HG03575 (cell line): ENCODE measurements at regions not wholly inside any gene's neighbourhood (a gene's known extent, or its start where the extent isn't known, plus 50 kb on each side); places are given as distances from the start of the nearest gene placed in this dataset.

Source experiments
- ATAC-seq: cut with Tn5 transposase; IDR thresholded peaks from one replicate; pipeline ENCODE4 v1.9.1; 2021; ENCODE audit not compliant: unreplicated experiment, insufficient number of reproducible peaks, low FRiP score; ENCODE audit errors: extremely low read depth

DNA sequence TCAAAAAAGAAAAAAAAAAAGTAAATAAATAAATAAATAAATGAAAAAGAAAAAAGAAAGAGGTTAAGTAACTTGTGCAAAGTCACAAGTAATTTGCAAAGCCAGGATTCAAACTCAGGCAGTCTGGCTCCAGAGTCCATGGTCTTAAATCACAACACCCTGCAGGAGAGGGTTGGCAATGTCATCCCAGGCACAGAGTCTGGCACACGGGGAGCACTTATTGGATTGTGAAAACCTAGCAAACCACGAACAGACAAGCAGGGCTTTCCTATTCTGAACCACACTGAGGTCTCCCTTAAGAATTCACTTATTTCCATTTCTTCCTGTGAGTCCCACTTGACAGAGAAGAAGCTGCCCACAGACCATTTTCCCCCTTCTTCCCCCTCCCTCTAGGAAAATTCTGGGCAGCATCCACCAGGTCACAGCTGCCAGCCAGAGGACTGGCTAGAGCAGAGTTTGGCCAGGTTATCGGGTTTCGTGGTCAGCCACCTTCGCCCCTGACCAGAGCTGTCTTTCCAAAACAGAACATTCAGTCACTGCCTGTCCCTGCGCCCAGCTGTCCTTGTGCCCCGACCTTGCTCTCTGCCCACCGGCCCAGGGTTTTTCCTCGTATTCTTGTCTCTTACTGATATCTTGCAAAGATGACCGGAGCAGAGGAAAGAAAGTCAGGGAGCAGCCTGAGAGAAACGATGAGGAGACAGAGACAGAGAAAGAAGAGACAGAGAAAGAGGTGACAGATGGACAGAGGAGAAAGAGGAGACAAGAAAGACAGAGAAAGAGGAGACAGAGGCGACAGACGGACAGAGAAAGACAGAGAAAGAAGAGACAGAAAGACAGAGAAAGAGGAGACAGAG, 106.4 kb upstream of the PTPN1 start:
- no peak for ATAC-seq

DNA sequence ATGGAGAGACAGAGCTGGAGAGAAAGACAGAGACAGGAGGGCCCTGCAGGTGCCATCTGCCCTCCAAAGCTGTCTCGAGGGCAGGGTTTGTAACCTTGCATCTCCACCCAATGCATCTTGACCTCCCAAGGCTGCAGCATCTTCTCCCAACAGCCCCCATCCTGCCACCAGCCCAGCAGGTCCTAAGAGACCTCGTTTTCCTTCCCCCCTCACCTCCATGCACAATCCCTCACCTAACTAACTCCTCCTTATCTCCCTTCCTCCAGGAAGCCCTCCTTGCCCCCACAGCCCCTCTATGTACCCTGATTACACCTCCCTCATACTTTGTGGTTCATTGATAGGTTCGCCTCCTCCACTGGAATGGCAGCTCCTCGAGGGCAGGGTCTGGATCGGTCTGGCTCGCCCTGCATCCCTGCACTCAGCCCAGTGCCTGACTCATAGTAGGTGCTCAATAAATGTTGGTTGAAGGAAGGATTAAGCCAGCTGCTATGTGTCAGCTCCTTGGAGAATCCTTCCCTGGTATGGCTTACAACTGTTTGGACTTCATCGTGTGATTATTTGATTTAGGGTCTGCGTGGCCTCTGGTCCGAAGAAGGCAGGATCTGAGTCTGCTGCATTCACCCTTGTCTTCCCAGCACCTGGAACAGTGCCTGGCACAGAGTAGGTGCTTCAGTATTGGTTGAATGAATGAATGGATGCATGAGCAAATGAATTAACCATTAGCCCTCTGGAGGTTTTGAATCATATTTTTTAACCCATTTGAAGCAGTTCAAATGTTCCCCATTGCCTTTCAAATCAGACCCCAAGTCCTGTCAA, 105.6 kb upstream of the PTPN1 start:
- no peak for ATAC-seq

DNA sequence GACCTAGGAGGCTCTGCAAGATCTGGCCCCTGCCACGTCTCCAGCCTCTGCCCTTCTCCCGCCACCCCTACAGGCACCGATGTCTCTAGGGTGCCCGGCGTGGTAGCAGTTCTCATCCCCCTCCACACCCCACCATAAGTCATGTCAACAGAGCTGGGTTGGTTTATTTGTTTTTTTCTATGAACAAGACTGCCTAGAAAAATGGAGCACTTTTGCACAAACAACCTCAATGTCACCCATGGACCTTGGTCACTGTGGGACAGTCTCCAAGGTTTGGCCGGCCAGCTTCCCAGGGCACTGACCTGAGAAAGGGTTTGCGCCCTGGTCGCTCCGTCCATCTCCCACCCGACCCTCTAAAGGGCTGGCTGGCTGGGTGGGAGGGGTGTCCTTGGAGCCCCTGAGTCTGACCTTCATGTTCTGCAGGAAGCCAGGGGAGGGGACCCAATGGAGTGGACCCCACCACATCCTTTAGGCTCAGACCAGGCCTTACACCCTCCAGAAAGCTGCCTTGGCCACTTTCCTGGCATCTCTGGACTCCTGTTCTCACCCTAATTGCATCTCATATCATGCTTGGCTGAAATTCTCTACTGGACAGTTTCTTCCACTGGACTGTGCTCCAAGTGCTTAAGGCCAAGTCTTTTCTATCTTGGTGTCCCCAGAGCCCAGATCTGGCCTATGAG, 104.8 kb upstream of the PTPN1 start:
- ATAC-seq: no peak

DNA sequence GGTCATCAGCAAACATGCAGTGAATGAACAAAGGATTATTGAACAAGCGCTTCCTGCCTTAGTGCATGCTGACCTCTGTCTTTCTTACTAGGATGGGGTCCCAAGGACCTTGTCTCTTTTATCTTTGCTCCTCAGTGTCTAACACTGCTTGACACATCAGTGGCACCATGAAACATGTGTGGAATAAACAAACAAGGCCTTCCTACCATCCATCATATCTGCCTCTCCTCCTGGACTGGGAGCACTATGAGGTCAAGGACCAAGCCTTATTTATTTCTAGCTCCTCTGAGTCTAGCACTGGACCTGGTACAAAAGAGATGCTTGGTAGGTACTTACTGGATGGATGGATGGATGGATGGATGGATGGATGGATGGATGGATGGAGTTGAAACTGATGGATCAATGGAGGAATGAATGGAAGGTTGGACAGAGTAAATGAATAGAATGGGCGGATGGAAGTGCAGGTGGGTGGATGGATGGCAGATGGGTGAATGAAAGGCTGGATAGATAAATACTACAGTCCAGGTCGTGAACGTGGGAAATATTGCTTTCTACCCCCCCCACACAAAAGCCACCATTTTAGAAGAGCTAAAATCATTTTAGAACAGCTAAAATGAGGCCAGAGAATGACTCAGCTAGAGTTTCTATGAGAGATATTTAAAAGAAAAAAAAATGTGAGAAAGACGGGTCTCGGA, 104.1 kb upstream of the PTPN1 start:
- no peak for ATAC-seq

DNA sequence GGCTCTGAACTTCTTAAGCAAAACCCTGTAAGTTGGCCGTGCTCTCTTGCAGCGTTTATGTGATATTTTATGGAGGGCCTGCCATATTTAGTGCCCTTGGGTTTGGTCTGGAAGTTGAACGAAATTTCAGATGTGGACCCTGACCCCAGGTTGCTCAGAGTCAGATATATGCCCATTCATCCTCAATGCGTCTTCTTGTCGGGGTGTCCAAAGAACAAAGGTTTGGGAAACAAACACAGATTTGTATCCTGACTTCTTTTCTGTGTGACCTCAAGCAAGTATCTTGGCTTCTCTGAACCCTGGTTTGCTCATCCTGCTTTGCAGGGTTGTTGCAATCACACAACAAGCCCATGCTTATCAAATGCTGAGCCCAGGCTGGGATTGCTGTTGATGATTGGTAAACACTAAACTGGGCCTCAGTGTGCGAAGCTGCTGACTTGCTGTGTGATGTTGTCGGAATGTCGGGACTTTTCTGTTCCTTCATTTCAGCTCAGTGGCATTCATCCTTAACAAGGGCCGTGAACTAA, 103.5 kb upstream of the PTPN1 start:
- no peak for ATAC-seq

DNA sequence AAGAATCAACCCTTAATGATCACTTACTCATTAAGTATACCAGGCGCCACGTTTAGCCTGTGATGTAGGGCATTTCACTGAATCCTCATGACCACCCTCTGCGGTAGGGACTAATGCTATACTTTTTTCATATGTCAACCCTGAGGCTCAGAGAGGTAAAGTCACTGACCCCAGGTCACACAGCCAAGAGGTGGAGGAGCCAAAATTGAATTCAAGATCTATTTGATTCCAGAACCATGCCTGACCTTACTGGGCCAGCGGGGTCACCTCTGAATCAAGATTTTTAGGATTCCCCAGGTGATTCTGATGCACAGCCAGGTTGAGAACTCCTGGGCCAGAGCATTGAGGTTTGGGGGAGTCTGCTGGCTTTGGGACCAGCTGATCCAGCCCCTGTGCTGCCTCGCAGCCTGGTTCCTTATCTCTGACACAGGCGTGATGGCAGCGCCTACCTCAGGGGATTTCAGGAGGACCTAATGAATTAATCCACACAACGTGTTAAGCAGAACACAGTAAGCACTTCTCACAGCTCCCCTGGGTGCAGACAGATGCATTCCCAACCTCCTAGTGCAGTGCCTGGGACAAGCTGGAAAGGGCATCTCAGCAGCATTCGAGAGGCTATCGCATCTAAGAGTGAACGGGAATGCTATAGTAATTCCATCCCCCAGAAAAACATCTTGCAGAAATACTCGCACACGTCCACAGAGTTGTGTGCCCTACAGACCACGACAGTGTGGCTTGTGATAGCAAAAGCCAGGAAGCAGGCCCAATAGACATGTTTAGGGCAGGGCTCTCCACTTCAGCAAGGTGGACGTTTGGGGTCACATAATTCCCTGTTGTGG, 101.4 kb upstream of the PTPN1 start:
- ATAC-seq: no peak

DNA sequence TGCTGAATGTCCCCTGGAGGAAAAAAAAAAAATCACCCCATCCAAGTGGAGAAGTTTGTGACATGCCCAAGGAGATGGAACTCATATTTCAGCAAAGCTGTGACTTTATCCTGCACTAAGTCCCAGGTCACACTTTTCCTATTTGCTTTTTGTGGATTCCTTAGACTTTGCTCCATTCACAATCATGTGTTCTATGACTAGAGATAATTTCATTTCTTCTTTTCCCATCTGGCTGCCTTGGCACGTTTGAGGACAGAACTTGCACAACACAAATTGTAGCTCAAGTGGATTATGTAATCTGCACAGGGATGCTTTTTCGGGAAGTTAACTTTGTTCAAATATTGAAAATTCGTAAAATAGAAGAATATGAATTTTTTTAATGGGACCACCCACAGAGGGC, 100.7 kb upstream of the PTPN1 start:
- no peak for ATAC-seq

DNA sequence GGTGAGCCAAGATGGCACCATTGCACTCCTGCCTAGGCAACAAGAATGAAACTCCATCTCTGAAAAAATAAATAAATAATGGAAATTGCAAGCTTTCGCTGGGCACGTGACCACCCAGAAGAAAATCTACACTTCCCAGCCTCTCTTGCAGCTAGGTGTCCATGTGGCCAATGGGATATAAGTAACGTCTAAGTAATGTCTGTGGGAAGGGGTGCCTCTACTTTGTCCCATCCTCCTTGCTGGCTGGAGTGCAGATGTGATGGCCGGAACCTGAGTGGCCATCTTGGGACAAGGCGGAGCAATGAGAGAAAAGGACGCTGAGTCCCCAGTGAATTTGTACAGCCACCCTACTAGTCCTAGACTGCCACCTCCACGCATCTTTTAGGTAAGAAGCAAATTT, 99.8 kb upstream of the PTPN1 start:
- no peak for ATAC-seq

DNA sequence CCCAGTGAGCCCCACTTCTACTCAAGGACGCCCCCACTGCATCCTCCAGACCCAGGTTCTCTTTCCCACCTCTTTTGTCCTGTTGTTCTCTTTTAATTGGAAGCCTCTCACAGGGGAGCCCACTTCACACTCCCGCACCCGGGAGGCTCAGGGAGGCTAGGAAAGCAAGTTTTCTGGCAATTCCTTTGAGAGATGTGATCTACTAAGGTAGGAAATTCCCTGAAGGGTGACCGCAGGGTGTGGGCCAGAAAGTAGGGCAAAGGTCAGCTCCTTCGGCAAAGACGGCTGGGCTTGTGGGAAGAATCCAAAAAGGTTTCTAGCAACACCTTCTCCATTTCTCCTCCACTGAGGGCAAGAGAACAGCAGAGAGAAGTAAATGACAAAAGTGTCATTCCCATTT, 98.1 kb upstream of the PTPN1 start:
- ATAC-seq: no peak

DNA sequence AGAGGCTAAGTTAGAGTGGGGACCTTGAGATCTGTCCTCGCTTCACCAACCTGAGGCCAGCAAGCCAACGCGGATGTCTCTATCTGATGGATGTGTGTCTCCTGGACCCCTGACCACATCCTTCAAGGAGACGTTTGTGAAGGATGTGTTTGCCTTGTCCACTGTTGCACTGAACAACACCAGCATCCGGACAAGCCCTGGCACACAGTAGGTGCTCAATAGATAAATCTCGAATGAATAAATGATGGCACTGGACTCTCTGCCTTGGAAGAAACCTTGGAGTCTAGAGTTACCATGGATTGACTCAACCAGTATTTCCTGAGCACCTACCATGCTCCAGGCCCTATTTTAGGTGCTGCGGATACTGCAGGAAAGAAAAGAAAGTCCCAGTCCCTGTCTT, 97.7 kb upstream of the PTPN1 start:
- no peak for ATAC-seq

DNA sequence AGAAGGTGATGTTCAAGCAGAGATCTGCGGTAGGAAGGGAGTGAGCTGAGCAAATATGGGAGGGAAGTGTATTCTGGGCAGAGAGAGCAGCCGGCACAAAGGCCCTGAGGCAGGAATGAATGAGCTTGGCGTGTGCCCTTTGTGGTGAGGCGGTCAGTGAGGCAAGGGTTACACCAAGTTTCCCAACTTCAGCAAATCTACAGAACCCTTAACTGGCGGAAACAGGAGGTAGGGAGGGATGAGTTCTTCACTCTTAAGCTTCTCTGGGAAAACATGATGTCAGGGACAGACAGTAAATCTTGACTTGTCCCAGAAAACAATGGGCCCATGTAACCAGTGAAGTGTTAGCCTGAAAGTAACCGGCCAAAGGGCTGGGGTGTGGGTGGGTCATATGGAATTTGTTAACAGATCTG, 97.1 kb upstream of the PTPN1 start:
- no peak for ATAC-seq

DNA sequence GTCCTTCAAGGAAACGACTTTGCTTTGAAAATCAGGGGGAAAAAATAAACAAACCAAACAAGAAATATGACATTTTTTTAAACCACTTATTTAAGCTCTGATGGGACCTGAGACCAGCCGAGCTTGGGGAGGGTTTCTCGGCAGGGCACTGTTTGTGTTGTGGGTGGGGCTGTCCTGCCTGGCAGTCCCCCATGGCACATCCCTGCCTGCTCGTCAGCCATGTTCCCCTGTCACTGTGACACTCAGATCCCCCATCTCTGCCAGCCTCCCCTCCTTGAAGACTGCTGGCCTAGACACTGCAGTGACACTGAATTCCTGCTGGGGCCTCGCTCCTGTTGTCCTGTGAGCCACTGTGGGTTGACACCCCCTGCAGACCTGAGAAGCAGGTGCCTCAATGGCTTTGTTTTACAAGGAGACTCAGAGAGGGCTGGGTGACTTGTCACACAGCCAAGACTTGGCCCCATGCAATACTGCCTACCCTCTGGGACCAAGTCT, 95.1 kb upstream of the PTPN1 start:
- no peak for ATAC-seq

DNA sequence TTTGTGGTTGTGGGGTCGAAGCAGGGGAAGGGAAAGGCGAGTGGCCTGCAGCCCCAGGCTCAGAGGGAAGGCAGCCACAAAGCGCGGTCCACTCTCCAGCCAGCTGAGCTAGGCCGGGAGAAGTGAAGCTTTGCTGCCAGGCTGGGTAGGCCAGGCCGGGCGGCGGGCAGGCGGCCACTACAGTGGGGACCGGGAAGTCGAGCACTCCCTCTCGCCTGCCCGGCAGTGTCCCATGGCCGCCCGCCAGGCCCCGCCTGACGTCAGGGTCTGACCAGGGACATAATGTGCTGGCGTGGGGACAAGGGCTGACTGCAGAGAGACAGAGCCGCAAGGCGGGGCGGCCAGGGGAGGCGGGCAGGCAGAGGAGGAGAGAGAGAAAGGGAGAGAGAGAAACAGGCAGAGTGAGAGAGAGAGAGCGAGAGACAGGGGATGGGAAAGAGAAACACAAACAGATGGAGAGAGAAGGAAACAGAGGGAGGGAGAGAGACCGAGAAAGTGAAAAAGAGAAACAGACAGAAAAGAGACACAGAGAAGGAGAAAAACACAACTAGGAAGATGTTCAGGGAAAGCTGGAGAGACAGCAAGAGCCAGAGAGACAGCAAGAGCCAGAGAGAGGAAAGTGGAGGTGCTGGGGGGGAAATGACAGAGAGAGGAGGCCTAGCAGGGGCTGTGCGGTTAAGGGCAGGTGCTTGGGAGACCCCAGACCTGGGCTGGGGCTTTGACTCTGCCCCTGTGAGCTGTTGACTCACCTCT, 94.5 kb upstream of the PTPN1 start:
- no peak for ATAC-seq

DNA sequence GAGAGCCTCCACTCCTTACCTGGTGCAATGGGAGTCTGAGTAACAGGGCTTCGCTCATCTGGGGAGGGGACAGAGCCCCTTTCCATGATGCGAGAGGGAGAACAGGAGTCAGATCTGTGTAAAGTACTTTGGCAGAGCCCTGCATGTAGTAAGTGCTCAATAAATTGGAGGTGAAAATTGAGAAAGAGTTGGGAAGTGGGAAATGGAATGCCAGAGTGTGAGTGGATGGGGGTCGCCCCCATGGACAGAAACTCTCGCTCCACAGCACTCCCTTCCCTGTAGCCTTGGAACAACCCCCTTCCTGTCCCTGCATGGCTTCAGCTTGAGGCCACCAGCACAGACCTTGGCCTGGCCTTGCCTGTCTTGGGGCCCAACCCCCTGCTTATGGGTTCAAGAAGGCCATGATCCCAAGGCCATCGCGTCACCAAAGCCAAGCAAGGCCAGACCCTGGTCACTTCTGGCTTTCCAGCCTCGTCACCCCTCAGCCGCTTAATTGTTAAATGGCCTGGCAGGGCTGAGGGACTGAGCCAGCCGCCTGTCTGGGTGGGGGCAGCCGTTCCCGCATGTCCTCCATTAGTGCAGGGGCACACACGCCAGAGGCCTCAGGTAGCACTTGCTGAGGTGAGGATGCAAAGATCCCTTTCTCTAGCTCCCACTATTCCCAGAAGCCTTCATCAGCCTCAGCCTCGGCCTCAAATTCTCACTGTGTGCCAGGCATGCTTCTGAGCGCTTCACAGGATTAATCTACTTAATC, 93.7 kb upstream of the PTPN1 start:
- no peak for ATAC-seq

DNA sequence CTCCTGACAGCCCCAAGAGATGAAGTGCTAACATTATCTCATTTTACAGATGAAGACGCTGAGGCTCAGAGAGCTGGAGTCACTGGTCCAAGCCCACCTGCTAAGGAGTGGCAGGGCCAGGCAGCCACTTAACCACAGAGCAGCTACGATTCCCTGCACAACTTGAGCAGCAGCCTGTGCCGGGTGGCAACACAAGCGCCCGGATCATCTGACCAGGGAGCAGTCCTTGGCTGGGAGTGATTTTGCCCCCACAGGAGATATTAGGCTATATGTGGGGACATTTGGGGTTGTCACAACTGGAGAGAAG, 93.2 kb upstream of the PTPN1 start:
- ATAC-seq: no peak

DNA sequence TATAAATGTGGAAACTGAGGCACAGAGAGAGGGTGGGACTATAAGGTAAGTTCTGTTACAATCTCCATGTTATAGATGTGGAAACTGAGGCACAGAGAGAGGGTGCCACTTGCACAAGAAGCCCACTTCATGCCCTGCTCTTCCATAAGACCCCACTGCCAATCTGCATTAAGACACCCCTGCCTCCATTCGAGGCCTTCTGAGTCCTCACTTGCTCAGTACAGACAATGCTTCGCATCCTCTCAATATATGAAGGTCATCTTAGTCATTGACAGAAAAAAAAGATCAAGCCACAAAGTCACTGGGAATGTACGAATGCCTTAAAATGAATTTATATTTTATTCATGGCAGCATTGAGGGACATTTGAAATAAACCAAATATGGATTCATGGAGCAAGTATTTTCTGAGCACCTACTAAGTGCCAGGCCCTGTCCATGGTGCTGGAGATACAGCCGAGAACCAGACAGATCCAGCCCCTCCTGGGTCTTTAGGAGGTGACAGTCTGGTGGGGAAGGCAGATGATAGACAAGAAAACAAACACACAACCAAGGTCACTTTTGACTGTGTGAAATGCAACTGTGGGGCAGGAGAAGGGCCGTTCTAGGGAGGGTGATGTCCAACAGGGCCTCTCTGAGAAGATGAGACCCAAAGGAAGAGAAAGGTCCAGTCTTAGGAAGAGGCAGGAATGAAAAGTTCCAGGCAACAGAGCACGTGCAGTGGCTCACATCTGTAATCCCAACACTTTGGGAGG, 92.5 kb upstream of the PTPN1 start:
- ATAC-seq: no peak
